K562 (cell line): ENCODE measurements at regions not wholly inside any gene's neighbourhood (a gene's known extent, or its start where the extent isn't known, plus 50 kb on each side); places are given as distances from the start of the nearest gene placed in this dataset.

Experiments
- BCOR ChIP-seq: fragments of 450-650 bp; IDR thresholded peaks from 2 replicates; pipeline ENCODE4 v1.6.1; 2016
- CC2D1A ChIP-seq: fragments of 450-650 bp; IDR thresholded peaks from 2 replicates; pipeline ENCODE4 v1.6.1; 2017; ENCODE audit warnings: mild to moderate bottlenecking
- CHD2 ChIP-seq: IDR thresholded peaks from 2 replicates; pipeline ENCODE4 v1.6.1; 2011; ENCODE audit warnings: low read depth, low read length
- CHD4 ChIP-seq: fragments of 200-600 bp; sonication (generic); IDR thresholded peaks from 3 replicates; pipeline ENCODE4 v1.6.1; 2012; ENCODE audit warnings: low read depth, mild to moderate bottlenecking, mixed read lengths, low read length, inconsistent platforms; ENCODE audit not compliant: insufficient read depth, insufficient replicate concordance, poor library complexity, severe bottlenecking
- FUS ChIP-seq: fragments of 200-400 bp; formaldehyde crosslinking; optimal IDR thresholded peaks from 2 replicates; pipeline ENCODE3; 2017; ENCODE audit warnings: low read depth, low read length
- RAD21 ChIP-seq, 2 experiments: fragments of 250-450 bp in 1 of 2; fragments of 450-650 bp in 1 of 2; sonication (Bioruptor Pico) in 1 of 2; formaldehyde crosslinking in 1 of 2; IDR thresholded peaks in 1 of 2; conservative IDR thresholded peaks in 1 of 2; 2 replicates each; pipeline versions ENCODE4 v1.4.0 to v1.8.0; 2020 to 2022; ENCODE audit warnings: mild to moderate bottlenecking in 2 of 2, moderate library complexity in 1 of 2
- RBBP5 ChIP-seq: fragments of 200-600 bp; sonication (generic); IDR thresholded peaks from 2 replicates; pipeline ENCODE4 v1.6.1; 2012; ENCODE audit warnings: borderline replicate concordance, mild to moderate bottlenecking, low read length, control low read depth, inconsistent platforms; ENCODE audit not compliant: insufficient read depth, poor library complexity, severe bottlenecking
- SETDB1 ChIP-seq: IDR thresholded peaks from one replicate; pipeline ENCODE4 v1.6.1; 2012; ENCODE audit warnings: low read length, control low read depth, inconsistent platforms
- TF ChIP-seq, protein P1 (sequence below), 3 experiments: IDR thresholded peaks in 2 of 3; conservative IDR thresholded peaks in 1 of 3; 2 replicates each; pipeline ENCODE4 v1.5.1; 2011 to 2012; ENCODE audit warnings: low read length in 3 of 3, mild to moderate bottlenecking in 3 of 3, control low read depth in 2 of 3, improper control_type of control experiment in 1 of 3, inconsistent platforms in 1 of 3, low read depth in 1 of 3, mixed read lengths in 1 of 3, moderate library complexity in 1 of 3; ENCODE audit not compliant: insufficient read depth in 2 of 3
- TF ChIP-seq, protein P2 (sequence below): fragments of 450-650 bp; IDR thresholded peaks from 2 replicates; pipeline ENCODE4 v1.6.1; 2017; ENCODE audit warnings: antibody characterized with exemption, mild to moderate bottlenecking
- TF ChIP-seq, protein P3 (sequence below), 2 experiments: fragments of 150-350 bp in 1 of 2; IDR thresholded peaks; 2 replicates each; pipeline ENCODE4 v1.6.1; 2012 to 2016; ENCODE audit warnings: low read depth in 2 of 2, low read length in 2 of 2, mild to moderate bottlenecking in 1 of 2, moderate library complexity in 1 of 2

DNA sequence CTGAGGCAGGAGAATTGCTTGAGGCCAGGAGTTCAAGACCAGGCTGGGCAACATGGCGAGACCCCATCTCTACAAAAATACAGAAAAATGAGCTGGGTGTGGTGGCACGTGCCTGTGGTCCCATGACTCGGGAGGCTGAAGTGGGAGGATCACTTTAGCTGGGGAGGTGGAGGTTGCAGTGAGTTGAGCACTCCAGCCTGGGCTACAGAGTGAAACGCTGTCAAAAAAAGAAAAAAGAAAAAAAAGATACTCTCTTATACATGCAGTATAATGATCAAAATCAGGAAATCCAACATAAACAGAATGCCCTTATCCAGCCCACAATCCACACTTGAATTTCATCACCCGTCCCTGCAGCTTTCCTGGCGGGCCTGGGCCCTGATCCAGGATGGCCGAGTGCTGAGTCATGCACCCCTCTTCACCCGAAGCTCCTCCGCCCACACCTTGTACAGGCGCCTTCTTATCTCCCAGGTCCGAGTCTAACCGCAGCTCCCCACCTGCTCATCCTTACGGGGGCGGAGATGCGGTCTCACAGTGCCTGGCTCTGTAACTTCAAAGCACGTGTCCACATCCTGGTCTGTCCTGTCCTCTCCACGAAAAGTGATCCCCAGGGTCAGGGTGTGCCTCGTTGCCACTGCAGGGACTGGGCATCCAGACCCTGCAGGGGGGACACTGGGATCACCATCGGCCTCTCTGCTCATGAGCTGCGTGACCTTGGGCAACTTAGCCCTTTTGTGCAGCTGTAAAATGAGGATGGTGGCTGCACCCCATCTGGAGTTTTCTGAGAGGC lies 120.2 kb upstream of the SLC45A1 start (continued):
- TF ChIP-seq, protein P1, sequence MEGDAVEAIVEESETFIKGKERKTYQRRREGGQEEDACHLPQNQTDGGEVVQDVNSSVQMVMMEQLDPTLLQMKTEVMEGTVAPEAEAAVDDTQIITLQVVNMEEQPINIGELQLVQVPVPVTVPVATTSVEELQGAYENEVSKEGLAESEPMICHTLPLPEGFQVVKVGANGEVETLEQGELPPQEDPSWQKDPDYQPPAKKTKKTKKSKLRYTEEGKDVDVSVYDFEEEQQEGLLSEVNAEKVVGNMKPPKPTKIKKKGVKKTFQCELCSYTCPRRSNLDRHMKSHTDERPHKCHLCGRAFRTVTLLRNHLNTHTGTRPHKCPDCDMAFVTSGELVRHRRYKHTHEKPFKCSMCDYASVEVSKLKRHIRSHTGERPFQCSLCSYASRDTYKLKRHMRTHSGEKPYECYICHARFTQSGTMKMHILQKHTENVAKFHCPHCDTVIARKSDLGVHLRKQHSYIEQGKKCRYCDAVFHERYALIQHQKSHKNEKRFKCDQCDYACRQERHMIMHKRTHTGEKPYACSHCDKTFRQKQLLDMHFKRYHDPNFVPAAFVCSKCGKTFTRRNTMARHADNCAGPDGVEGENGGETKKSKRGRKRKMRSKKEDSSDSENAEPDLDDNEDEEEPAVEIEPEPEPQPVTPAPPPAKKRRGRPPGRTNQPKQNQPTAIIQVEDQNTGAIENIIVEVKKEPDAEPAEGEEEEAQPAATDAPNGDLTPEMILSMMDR (IDR thresholded peaks at IDR 0.05 in 2 of 3, conservative IDR thresholded peaks at IDR 0.05 in 1 of 3; ENCODE audit: insufficient read depth in 2 of 3, low read depth in 1 of 3, low read length in 3 of 3) = no peak
- TF ChIP-seq RAD21 (CRISPR knock-in tag; conservative IDR thresholded peaks at IDR 0.05 in 1 of 2, IDR thresholded peaks at IDR 0.05 in 1 of 2) = peak in 1 of 2 experiments; percentile 29; a peak in 2 of 4 replicates
- TF ChIP-seq, protein P2, sequence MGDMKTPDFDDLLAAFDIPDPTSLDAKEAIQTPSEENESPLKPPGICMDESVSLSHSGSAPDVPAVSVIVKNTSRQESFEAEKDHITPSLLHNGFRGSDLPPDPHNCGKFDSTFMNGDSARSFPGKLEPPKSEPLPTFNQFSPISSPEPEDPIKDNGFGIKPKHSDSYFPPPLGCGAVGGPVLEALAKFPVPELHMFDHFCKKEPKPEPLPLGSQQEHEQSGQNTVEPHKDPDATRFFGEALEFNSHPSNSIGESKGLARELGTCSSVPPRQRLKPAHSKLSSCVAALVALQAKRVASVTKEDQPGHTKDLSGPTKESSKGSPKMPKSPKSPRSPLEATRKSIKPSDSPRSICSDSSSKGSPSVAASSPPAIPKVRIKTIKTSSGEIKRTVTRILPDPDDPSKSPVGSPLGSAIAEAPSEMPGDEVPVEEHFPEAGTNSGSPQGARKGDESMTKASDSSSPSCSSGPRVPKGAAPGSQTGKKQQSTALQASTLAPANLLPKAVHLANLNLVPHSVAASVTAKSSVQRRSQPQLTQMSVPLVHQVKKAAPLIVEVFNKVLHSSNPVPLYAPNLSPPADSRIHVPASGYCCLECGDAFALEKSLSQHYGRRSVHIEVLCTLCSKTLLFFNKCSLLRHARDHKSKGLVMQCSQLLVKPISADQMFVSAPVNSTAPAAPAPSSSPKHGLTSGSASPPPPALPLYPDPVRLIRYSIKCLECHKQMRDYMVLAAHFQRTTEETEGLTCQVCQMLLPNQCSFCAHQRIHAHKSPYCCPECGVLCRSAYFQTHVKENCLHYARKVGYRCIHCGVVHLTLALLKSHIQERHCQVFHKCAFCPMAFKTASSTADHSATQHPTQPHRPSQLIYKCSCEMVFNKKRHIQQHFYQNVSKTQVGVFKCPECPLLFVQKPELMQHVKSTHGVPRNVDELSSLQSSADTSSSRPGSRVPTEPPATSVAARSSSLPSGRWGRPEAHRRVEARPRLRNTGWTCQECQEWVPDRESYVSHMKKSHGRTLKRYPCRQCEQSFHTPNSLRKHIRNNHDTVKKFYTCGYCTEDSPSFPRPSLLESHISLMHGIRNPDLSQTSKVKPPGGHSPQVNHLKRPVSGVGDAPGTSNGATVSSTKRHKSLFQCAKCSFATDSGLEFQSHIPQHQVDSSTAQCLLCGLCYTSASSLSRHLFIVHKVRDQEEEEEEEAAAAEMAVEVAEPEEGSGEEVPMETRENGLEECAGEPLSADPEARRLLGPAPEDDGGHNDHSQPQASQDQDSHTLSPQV = peak; percentile 89
- no peak for TF ChIP-seq CHD2
- no peak for TF ChIP-seq SETDB1
- TF ChIP-seq CC2D1A = peak; percentile 87
- TF ChIP-seq RBBP5 = peak; percentile 29
- peak; percentile 97 for TF ChIP-seq BCOR
- TF ChIP-seq, protein P3, sequence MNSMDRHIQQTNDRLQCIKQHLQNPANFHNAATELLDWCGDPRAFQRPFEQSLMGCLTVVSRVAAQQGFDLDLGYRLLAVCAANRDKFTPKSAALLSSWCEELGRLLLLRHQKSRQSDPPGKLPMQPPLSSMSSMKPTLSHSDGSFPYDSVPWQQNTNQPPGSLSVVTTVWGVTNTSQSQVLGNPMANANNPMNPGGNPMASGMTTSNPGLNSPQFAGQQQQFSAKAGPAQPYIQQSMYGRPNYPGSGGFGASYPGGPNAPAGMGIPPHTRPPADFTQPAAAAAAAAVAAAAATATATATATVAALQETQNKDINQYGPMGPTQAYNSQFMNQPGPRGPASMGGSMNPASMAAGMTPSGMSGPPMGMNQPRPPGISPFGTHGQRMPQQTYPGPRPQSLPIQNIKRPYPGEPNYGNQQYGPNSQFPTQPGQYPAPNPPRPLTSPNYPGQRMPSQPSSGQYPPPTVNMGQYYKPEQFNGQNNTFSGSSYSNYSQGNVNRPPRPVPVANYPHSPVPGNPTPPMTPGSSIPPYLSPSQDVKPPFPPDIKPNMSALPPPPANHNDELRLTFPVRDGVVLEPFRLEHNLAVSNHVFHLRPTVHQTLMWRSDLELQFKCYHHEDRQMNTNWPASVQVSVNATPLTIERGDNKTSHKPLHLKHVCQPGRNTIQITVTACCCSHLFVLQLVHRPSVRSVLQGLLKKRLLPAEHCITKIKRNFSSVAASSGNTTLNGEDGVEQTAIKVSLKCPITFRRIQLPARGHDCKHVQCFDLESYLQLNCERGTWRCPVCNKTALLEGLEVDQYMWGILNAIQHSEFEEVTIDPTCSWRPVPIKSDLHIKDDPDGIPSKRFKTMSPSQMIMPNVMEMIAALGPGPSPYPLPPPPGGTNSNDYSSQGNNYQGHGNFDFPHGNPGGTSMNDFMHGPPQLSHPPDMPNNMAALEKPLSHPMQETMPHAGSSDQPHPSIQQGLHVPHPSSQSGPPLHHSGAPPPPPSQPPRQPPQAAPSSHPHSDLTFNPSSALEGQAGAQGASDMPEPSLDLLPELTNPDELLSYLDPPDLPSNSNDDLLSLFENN (IDR thresholded peaks at IDR 0.05; ENCODE audit: low read depth in 2 of 2, low read length in 2 of 2) = peak in 1 of 2 experiments; percentile 94; a peak in 2 of 4 replicates
- no peak for TF ChIP-seq FUS
- TF ChIP-seq CHD4 = no peak
